CD4-positive, alpha-beta T cell (primary cell): ENCODE measurements at regions not wholly inside any gene's neighbourhood (a gene's known extent, or its start where the extent isn't known, plus 50 kb on each side); places are given as distances from the start of the nearest gene placed in this dataset.

Experiments used
- ATAC-seq: fragments of 200-7000 bp; cut with Tn5 transposase; one replicate; pipeline ENCODE4 v1.10.0; 2022; ENCODE audit warnings: mild to moderate bottlenecking; ENCODE audit not compliant: poor library complexity
- CTCF ChIA-PET: fragments of 350-600 bp; sonication (Branson Sonifier 250); formaldehyde crosslinking; loops from one replicate; lab custom pipeline; 2021; ENCODE audit warnings: antibody characterized with exemption, inconsistent platforms; lab: Charles Lee
- POLR2A ChIA-PET: fragments of 350-600 bp; sonication (Branson Sonifier 250); formaldehyde crosslinking; loops from one replicate; lab custom pipeline; 2021; ENCODE audit warnings: antibody characterized with exemption, inconsistent platforms; lab: Charles Lee
- DNase-seq, 14 experiments: peaks; one replicate each; pipeline ENCODE4 v3.0.0-alpha.2; 2013 to 2020; ENCODE audit warnings: mixed read lengths in 2 of 14
- H3K27ac ChIP-seq, 2 donors: one replicate each; pipeline versions ENCODE4 v1.5.1 to v1.7.0; 2013; ENCODE audit warnings: low read length in 2 of 2, low read depth in 1 of 2, mild to moderate bottlenecking in 1 of 2
- H3K27me3 ChIP-seq, 2 experiments: 1 replicate in 1 of 2; 2 replicates in 1 of 2; pipeline versions ENCODE4 v1.6.1 to v1.7.0; 2013; ENCODE audit warnings: low read length in 2 of 2, control low read depth in 1 of 2, mild to moderate bottlenecking in 1 of 2, moderate library complexity in 1 of 2; ENCODE audit not compliant: insufficient read depth in 2 of 2, control insufficient read depth in 1 of 2
- H3K36me3 ChIP-seq: one replicate; pipeline ENCODE4 v1.6.1; 2013; ENCODE audit warnings: low read length, control low read depth; ENCODE audit not compliant: insufficient read depth
- H3K4me1 ChIP-seq: one replicate; pipeline ENCODE4 v1.6.1; 2013; ENCODE audit warnings: low read length, control low read depth; ENCODE audit not compliant: insufficient read depth
- H3K4me3 ChIP-seq: one replicate; pipeline ENCODE4 v1.5.1; 2013; ENCODE audit warnings: mild to moderate bottlenecking, low read length, moderate library complexity
- H3K9me3 ChIP-seq, 2 experiments: 1 replicate in 1 of 2; 2 replicates in 1 of 2; pipeline versions ENCODE4 v1.6.1 to v1.7.0; 2013; ENCODE audit warnings: low read length in 2 of 2, mild to moderate bottlenecking in 2 of 2, control low read depth in 1 of 2, moderate library complexity in 1 of 2; ENCODE audit not compliant: control insufficient read depth in 1 of 2, insufficient read depth in 1 of 2
- H3K27ac Mint-ChIP-seq: one replicate; pipeline ENCODE4 v1.8.0; 2020; ENCODE audit warnings: mixed read lengths
- H3K27me3 Mint-ChIP-seq: one replicate; pipeline ENCODE4 v1.8.0; 2021; ENCODE audit warnings: mixed read lengths
- H3K36me3 Mint-ChIP-seq: one replicate; pipeline ENCODE4 v1.8.0; 2021; ENCODE audit warnings: low read depth, mixed read lengths
- H3K4me1 Mint-ChIP-seq: one replicate; pipeline ENCODE4 v1.8.0; 2021; ENCODE audit warnings: low read depth, mixed read lengths
- H3K4me3 Mint-ChIP-seq: one replicate; pipeline ENCODE4 v1.8.0; 2020; ENCODE audit warnings: mild to moderate bottlenecking, mixed read lengths
- H3K9me3 Mint-ChIP-seq: one replicate; pipeline ENCODE4 v1.8.0; 2020; ENCODE audit warnings: mixed read lengths
- CTCF ChIP-seq: fragments of 200-600 bp; IDR thresholded peaks from one replicate; pipeline ENCODE4 v1.8.0; 2022; ENCODE audit warnings: antibody characterized with exemption, mild to moderate bottlenecking
- intact Hi-C, 2 experiments: fragments of 100-400 bp; cut with DNase I in 1 of 2; cut with micrococcal nuclease in 1 of 2; formaldehyde crosslinking; loops; one replicate each; pipeline versions ENCODE4 v1.15.1 to v1.9.0; 2023 to 2025; cut with DNase I, micrococcal nuclease

GRCh38 chr16:49017501-49017900 lies 264.1 kb downstream of the CBLN1 start:
- no peak overlapping the region for H3K4me3 Mint-ChIP-seq
- POLR2A ChIA-PET, result no interaction called here
- Histone ChIP-seq H3K27ac (no peak overlapping the region), H3K36me3 (no peaks in the 10 kb centered on the region), H3K9me3 (peaks cover 0 to 28% of the 10 kb centered on the region in 2 experiments), H3K4me1 (no peaks in the 10 kb centered on the region), H3K4me3 (no peak overlapping the region), H3K27me3 (peaks cover 0 to 2% of the 10 kb centered on the region in 2 experiments)
- CTCF ChIA-PET, result no interaction called here
- peaks cover 12% of the 10 kb centered on the region for H3K27me3 Mint-ChIP-seq
- H3K4me1 Mint-ChIP-seq, result no peaks in the 10 kb centered on the region
- no peaks in the 10 kb centered on the region for H3K36me3 Mint-ChIP-seq
- ATAC-seq (no peak), DNase-seq (no peak)
- H3K27ac Mint-ChIP-seq, result no peak overlapping the region
- H3K9me3 Mint-ChIP-seq, result no peaks in the 10 kb centered on the region
- no peak for TF ChIP-seq CTCF
- intact Hi-C loops, result no loop called here

- H3K9me3 ChIP-seq, result peaks cover 0 to 33% of the 10 kb centered on the region in 2 experiments
- ATAC-seq, result no peak
Measured at GRCh38 chr16:49016461-49016860, 265.2 kb downstream of the CBLN1 start.

GRCh38 chr16:49015225-49015592 lies 266.4 kb downstream of the CBLN1 start:
- H3K27ac Mint-ChIP-seq, result no peak overlapping the region
- H3K27ac ChIP-seq, result no peak overlapping the region
- intact Hi-C loops, result no loop called here
- H3K36me3 ChIP-seq, result no peaks in the 10 kb centered on the region
- no peaks in the 10 kb centered on the region for H3K36me3 Mint-ChIP-seq
- peaks cover 0 to 42% of the 10 kb centered on the region in 2 experiments for H3K9me3 ChIP-seq
- H3K9me3 Mint-ChIP-seq, result peaks cover 2% of the 10 kb centered on the region
- H3K4me3 Mint-ChIP-seq, result no peak overlapping the region
- no peak overlapping the region for H3K4me3 ChIP-seq
- POLR2A ChIA-PET, result no interaction called here
- no peak for TF ChIP-seq CTCF
- H3K27me3 ChIP-seq, result no peaks in the 10 kb centered on the region
- DNase-seq, result no peak
- CTCF ChIA-PET, result no interaction called here
- no peak for ATAC-seq
- H3K4me1 ChIP-seq, result no peaks in the 10 kb centered on the region
- no peaks in the 10 kb centered on the region for H3K4me1 Mint-ChIP-seq
- peaks cover under 1% of the 10 kb centered on the region for H3K27me3 Mint-ChIP-seq

More at GRCh38 chr16:49016461-49016860, 265.2 kb downstream of the CBLN1 start:
- no peaks in the 10 kb centered on the region for H3K36me3 Mint-ChIP-seq
- no peaks in the 10 kb centered on the region for H3K4me1 Mint-ChIP-seq
- Histone ChIP-seq H3K36me3 (no peaks in the 10 kb centered on the region), H3K4me3 (no peak overlapping the region), H3K27me3 (peaks cover 0 to 2% of the 10 kb centered on the region in 2 experiments), H3K27ac (no peak overlapping the region), H3K4me1 (no peaks in the 10 kb centered on the region)
- peaks cover under 1% of the 10 kb centered on the region for H3K9me3 Mint-ChIP-seq
- H3K4me3 Mint-ChIP-seq, result no peak overlapping the region
- H3K27me3 Mint-ChIP-seq, result peaks cover 7% of the 10 kb centered on the region
- no peak overlapping the region for H3K27ac Mint-ChIP-seq
- ChIA-PET CTCF (no interaction called here), POLR2A (no interaction called here)
- no peak for TF ChIP-seq CTCF
- no peak for DNase-seq
- intact Hi-C loops, result no loop called here
